Activated CD8-positive, alpha-beta memory T cell treated with anti-CD3 and anti-CD28 coated beads for 24 hours (primary cell): ENCODE measurements at regions not wholly inside any gene's neighbourhood (a gene's known extent, or its start where the extent isn't known, plus 50 kb on each side); places are given as distances from the start of the nearest gene placed in this dataset.

Source experiments
- DNase-seq: peaks from one replicate; pipeline ENCODE4 v3.0.0-alpha.2; 2020

DNA sequence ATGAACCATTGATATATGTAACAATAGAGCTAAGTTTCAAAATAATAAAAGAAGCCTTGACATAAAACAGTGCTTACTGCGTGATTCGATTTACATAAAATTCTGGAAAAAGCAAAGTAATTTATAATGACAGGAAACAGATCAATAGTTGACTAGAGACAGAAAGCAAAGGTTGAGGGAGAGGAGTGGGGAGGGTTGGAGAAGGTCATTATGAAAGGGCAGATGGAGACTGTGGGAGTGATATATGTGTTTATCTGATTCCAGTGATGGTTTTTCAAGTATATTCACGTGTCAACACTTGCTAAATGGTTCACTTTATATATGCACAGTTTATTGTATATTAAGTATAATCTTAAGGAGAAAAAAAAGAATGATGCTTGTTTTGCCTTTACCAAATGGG lies 1885.7 kb upstream of the NUDT12 start:
- no peak for DNase-seq

DNA sequence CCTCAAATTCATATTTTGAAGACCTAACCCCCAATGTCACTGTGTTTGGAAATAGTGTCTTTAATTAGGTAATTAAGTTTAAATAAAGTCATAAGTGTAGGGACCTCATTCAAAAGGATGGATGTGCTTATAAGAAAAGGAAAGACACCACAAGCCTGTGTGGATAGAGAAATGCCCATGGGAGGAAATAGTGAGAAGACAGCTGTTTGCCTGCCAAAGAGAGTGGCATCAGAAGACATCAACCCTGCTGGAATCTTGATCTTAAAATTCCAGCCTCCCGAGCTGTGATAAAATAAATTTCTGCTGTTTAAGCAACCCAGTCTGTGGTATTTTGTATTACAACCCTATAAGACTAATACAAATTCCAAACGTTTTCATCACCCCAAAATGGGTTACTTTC lies 1867.9 kb upstream of the NUDT12 start:
- DNase-seq, result no peak

DNA sequence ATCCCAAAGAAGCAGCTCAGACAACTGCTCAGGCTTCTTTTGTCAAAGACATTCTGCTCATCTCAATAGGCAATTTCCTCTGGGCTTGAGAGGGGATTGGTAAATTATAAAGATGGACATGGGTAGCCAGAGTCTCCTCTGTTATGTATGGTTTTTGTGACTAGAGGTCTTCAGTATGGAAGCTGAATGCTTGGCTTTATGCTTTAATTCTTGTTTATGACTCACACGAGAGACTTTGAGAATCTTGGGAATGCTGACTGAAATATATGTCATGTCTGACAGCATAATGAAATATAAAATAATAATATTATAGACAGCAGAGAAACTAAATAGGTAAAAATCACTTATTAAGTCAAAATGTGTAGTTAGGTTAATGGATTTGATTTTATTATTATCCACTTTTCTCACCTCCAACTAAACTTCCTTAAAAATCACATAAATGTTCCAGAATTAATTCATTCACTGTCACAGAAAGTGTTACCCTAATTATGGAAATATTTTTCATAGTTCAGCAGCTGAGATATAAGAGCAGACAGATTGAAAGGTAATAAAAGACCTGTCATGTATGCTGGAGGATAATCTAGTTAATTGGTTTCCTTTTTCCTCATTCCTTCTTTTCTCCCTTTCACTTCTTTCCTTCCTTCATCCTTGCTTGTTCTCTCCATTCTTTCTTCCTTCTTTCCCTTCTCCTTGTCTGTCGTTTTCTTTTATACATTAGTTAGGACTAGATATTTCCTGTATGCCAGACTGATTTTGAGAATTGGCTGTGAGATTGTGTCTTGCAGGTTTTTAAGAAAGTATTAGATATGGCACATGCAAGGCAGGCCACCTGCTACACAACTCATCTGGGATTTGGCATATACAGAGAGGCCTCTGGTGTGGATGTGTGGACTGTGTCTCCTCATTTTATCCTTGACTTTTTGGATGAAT lies 1866.1 kb upstream of the NUDT12 start:
- no peak for DNase-seq

DNA sequence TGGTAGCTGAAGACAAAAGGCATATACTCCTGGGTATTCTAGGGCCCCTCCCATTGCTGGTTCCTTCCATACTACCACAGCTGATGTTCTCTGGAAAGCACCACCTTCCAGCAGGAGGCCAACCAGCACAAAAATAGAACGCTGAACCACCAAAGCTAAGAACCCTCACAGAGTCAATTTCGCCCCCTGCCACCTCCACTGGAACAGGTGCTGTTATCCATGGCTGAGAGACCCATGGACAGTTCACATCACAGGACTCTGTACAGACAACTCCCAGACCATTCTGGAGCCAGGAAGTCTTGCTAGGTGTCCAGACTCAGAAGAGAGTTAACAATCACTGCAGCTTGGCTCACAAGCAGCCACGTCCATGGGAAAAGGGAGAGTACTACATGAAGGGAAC lies 1851.5 kb upstream of the NUDT12 start:
- no peak for DNase-seq

DNA sequence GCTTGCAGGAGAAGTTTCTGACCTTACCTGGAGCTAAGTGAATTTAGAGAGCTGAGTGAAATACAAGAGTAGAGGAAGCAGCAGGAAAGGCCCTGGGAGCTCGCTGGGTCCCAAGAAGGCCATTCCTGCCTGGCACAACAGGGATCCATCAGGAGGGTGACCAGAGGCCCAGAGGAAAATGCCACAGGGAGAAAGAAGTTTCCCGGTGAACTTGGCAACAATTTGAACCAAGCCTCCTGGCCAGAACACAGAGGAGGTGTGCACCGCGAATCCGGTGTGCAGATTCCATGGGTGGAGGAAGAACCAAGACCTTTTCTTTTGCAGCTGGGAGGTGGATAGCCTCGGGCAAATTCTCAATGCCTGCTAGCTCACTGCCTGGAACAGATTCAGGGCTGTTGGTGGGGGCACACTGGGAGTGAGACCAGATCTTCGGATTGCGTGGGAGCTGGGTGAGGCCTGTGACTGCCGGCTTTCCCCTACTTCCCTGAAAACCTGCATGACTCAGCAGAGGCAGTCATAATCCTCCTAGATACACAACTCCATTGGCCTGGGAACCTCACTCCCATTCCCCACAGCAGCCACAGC lies 1850.9 kb upstream of the NUDT12 start:
- DNase-seq, result no peak

DNA sequence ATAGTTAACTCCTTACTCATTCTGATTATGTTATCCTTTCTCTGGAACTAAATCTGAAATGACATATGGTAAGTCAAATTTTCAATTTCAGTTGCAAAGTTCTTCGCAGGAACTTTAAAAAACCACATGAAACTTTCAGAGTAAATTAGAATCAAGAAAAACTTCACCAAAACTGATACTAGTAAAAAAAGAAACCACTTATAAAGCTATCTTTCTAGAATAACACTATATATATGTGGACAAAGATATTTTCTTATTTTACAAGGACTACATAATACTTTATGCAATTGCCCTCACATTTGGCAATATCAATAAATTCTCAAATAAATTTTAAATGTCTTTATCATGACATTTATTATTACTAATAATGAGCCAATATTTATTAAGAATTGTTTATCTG lies 1847.1 kb upstream of the NUDT12 start:
- no peak for DNase-seq

DNA sequence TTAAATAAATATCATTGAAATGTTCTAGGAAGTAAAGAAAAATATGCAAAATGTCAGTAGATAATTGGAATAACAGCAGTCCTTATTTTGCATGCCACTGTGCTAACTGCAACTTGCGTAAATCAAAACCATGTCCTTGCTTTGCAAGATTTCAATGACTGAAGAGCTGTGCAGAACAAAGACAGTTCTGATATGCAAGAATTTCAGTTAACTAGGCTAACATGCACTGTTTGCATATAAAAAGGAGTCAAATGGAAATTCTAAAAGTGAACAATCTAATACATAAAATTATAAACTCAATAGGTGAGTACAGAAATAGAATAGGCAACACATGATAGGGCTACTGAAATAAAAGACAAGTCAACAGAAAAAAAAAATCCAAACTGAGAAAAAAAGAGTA lies 1844.6 kb upstream of the NUDT12 start:
- DNase-seq, result no peak

DNA sequence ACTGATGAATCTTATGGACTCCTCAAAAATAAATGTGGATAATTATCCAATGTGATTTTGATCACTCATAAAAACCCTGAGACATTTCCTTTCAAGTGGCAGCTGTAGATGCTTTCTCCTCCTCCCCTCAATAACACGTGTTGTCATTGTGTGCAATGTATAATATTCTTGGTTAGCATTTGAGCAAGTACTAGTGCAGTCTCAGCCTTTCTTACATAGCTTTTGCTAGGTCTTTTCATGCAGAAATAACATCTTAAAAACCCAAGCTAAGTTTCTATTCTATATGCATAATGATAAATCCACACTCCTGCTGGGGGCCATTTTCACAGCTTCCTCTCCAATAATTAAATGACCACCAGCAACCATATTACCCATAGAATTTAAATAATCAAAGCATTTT lies 1835.2 kb upstream of the NUDT12 start:
- no peak for DNase-seq

DNA sequence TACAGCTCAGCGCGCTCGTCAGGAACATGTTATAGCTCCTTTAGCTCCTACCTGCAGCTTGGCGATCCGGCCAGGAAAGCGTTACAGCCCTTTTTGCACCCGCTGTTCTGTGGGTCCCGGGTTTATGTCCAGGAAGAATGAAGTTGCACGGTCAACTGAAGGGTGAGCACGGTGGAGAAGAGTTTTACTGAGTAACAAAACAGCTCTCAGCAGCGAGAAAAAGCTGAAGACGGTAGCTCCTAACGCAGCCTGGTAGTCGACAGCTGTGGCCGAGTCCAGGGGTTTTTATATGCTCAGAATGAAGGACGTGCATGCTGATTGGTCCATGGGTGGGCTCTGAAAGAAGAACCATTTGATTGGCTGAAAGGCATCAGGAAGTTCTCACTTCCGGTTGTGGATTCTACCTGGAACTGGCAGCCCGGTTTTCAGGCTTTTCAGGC lies 1830.1 kb upstream of the NUDT12 start:
- no peak for DNase-seq

DNA sequence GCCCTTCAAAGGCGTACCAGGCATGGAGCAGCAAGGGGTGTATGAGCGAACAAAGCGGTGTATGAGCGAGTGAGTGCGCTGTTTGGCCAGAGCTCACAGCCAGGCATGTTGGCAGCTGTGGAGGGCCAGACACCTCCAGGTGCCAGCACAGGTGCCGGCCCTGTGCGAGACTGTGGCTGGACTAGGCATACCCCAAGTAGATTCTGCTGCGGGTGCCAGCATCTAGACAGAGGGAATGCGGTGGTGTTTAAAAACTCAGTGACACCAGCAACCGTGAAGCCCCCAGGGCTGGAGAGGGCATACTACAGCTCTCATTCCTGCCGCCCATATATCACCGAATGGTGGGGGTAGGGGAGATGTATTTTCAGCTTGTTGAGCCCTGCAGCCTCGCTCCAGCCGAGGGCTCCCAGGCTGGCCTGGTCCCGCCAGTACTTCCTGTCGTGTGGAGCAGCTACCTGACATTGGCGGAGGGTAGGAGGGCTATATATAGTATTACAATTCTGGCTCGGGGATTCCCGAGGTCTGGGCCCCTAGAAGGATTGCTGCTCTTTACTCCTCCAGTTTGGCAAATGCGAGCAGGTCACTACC lies 1829.6 kb upstream of the NUDT12 start:
- DNase-seq, result no peak

DNA sequence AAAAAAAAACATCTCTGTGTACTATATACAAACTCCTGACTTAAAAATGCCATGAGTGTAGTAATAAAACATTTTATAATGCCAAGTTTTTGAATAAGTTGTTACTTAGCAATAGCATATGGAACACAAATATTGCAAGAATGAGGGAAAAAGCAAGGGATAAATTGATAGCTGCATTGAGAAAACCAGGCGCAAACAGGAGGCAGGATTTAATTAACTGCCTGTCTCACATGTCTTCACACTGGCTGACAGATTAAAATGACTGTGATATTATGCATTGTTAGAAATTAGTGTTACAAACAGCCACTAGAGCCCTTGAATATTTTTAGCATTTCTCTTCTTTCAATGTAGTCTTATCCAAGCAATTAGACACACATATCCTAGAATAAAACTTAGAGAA lies 1817.5 kb upstream of the NUDT12 start:
- no peak for DNase-seq

DNA sequence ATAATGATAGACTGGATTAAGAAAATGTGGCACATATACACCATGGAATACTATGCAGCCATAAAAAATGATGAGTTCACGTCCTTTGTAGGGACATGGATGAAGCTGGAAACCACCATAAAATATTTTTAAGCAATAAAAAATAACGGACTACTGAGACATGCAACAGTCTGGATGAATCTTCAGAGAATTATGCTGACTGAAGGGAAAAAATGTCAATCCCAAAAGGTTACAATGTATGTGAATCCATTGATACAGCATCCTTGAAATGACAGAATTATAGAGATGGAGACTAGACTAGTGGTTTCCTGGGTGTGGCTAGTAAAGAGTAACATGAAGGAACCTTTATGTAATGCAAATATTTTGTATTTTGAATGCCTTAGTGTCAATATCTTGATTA lies 1808.6 kb upstream of the NUDT12 start:
- DNase-seq, result no peak

DNA sequence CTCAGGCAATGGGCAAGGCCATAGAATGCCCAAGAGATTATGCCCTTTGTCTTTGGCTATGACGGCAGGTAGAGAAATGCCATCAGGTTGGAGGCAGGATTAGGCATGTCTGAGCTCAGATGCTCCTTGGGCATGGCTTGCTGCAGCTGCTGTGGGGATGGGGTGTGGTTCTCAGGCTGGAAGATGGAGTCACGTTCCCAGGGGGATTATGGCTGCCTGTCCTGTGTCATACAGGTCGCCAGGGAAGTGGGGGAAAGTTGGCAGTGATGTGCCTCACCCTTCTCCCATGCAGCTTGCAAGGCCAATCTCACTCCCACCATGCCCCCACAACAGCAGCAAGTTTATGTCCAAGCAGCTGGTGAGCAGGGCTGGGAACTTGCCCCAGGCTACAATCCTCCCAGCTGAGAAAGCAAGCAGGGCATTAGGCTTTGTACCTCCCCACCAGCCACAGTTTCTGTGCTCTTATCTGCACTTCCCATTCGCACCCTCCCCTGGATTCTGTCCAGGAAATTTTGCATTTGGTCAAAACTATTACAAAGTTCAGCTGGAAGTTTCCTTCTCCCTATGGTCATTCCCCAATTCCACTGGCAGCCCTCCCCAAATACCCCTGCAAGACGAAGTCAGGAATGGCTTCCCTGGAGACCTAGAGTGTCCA lies 1788.0 kb upstream of the NUDT12 start:
- DNase-seq, result no peak

DNA sequence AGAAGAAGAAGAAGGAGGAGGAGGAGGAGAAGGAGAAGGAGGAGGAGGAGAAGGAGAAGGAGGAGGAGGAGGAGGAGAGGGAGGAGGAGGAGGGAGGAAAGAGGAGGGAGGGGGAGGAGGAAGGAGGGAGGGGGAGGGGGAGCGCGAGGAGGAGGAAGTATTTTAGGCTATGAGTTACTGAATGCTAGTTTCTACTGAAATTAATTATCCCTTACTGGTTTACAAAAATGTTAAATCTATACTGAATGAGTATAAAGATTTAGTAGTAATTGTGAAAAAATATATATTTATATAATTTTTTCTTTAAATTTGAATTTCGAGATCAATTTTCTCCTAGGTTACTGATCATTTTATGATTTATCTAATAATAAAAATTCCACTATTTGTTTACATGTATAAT lies 1769.0 kb upstream of the NUDT12 start:
- DNase-seq, result no peak

DNA sequence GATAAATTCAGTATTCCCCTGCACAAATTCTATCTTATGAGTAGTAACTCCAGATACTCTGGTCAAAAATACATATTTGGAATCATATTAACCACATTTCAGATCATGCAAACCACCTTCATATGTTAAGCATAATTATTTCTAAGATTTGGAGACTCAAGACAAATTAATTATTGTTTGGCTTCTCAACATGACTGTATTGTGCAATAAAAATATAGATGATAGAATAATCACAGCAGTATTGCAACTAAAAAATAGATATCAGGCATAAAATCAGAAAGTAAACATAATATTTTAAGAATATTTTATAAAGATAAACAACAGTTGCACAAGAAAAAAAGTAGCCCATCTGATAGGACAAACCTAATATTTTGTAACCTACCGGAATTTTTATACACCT lies 1767.6 kb upstream of the NUDT12 start:
- DNase-seq, result no peak

DNA sequence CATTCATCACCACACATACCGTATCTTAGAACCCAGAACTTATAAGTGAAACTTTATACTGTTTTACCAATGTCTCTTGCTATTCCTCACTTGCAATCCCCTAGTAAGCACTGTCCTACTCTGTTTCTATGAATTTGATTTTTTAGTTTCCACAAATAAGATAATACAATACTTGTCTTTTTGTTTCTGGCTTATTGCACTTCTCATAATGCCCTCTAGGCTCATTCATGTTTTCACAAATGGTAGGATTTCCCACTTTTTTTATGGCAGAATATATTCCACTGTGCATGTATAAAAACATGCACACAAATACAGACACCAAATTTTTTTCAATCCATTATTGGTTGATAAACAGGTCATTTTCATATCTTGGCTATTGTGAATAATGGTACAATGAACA lies 1742.3 kb upstream of the NUDT12 start:
- DNase-seq, result no peak

DNA sequence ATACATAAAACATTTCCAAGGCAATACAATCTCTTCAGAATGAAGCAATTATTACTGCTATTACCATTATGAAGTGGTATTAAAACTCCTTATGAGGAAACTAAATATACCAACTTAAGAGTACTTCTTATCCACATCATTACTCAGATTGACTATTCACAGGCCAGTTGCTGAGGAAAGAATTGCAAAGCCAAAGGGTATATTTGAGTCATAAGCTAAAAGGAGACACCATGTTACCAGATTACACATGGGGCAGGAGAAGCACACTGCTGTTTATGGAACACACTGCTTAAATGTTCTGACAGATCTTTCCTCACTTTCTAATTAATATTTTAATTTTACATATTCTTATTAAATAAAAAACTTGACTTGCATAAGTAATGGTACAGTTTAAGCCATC lies 1726.4 kb upstream of the NUDT12 start:
- DNase-seq, result no peak

DNA sequence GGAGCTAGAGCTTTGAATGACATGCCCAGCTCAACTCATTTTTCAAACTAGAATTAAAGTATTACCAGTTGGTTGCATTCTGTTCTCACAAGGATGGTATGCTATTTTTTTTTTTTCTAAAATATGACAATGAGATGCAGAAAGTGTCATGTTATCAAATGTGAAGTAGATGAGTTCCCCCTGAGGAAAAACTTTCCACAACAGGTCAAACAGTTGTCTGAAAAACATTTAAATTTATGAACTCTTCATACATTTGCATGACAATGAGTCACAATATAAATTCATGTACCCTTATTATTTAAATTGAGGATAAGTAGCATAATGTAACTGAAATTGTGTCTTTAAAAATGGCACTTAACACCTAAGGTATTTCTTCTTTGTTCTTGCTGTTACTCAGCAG lies 1720.5 kb upstream of the NUDT12 start:
- DNase-seq, result no peak

DNA sequence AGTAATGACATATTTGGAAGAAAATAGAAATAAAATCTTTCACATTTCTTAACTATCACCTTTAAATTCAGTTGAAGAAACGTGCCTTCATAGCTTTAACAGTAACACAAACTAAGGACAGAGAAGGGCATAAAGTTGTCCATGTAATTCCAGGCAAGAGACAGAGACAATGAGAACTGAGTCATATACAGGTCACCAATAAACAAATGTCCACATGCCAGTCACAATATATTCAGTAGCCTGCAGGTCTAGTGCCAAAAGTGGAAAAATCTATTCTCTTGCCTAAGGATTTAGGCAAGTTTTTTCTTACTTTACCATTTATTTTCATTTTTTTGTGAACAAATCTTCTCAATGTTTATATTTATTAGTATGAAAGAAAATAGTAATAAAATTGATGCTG lies 1711.5 kb upstream of the NUDT12 start:
- no peak for DNase-seq

DNA sequence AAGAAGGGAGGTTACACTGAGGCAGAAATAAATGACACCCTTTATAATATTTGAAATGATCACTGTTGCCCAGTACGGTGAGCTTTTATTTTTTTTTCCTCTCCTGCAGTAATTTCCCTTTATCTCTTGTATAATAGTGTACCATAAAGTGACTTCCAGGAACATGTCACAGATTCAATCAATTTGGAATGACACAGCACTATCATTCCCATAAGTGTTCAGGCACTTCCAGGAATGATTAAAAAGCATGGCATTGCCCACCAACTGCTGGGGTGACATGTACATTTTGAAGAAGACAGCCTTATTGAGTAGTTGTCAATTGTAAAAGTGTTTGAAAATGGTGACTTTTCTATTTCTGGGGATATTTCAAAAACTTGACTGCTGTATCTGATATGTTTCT lies 1700.9 kb upstream of the NUDT12 start:
- DNase-seq, result no peak

DNA sequence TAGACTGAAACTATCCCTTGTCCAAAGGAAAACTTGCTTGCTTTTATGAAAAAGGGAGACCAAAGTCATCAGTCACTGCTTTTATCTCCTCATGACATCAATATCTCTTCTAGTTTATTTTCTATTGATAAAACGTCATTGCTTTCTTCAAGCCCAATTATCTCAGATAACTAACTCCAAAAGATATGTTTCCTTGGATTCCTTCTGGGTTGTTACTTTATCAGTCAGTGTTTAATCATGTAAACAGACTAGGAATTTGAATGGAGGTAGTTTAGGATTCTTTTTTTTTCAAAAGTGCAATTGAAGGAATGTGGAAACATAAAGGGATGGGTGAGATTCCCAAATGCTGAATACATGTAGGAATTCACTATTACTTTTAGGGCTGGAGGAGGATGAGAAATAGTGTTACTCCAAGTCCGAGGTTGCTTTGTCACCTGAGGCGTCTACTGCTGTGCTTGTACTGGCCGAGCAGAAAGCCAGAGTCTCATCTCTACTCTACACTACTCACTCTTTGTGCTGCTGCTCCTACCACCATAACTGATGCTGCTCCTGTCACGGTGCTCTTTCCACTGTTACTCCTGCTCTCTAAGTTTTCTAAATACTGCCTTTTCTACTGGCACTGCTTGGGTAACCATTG lies 1697.1 kb upstream of the NUDT12 start:
- no peak for DNase-seq

DNA sequence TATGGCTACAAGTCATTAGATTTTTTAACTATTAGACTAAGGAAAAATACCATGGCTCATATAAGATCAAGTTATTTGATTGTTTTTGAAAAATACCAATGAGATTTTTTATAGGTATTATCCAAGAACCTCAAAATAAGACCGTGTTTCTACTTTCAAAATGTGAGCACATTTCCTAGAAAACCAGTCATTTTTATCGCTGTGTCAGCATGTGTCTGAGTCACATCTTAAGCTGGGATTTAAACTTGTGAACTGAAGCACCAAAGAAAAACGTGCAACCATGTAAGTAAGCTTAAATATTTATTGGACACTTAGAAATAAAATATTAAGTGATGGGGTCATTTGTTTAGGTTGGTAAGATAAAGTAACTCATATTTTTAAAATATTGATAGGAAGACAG lies 1676.0 kb upstream of the NUDT12 start:
- DNase-seq, result no peak

DNA sequence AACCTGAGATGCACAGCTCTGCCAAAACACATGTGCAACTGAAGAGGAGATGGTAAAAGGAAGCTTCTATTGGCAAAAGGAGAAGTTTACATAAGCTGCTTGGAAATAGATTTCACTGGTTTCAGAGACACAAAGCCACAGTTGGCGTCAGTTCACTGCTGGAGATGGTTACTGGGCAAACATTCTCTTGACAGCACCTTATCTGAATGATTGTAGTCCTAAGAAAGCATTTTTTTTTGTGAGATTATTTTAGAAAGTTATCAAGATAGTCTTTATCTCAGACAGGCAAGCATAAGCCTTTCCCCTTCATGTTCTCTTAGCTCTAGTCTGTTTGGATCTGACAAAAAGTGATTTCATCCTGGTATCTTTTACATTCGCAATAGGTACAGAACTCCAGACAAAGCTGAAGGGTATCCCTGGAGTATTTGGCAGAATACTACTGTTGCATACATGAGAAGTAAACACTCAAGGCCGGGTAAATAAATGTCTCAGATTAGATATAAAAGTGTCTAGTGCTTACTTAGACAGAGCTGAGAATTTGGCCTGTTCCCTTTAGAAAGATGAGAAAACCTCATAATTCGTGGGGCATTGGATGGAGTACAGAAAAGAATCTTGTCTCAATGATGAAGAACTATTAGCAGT lies 1668.0 kb upstream of the NUDT12 start:
- DNase-seq, result no peak
